CD14-positive monocyte (primary cell): ENCODE measurements at regions not wholly inside any gene's neighbourhood (a gene's known extent, or its start where the extent isn't known, plus 50 kb on each side); places are given as distances from the start of the nearest gene placed in this dataset.

Experiments used
- DNase-seq, 3 donors: peaks; one replicate each; pipeline ENCODE4 v3.0.0-alpha.2; 2011 to 2022
- H2AFZ ChIP-seq: 2 replicates; pipeline ENCODE4 v1.6.0; 2012; ENCODE audit warnings: mild to moderate bottlenecking, low read depth, low read length, inconsistent platforms; ENCODE audit not compliant: insufficient read depth, poor library complexity, severe bottlenecking
- H3K27ac ChIP-seq, 2 donors: 1 replicate in 1 of 2; 2 replicates in 1 of 2; pipeline ENCODE4 v1.5.1; 2012 to 2013; ENCODE audit warnings: low read length in 2 of 2, control low read depth in 1 of 2, inconsistent platforms in 1 of 2, low read depth in 1 of 2, mild to moderate bottlenecking in 1 of 2
- H3K27me3 ChIP-seq, 2 donors: one replicate each; pipeline versions ENCODE4 v1.6.0 to v1.6.1; 2011 to 2013; ENCODE audit warnings: low read length in 2 of 2; ENCODE audit not compliant: control insufficient read depth in 2 of 2, insufficient read depth in 2 of 2
- H3K36me3 ChIP-seq, 2 donors: replicated peaks in 1 of 2; 1 replicate in 1 of 2; 2 replicates in 1 of 2; pipeline versions ENCODE4 v1.5.1 to v1.6.1; 2012 to 2013; ENCODE audit warnings: low read length in 2 of 2, control low read depth in 1 of 2, inconsistent platforms in 1 of 2, mild to moderate bottlenecking in 1 of 2; ENCODE audit not compliant: insufficient read depth in 2 of 2, control insufficient read depth in 1 of 2
- H3K4me1 ChIP-seq, 2 donors: 1 replicate in 1 of 2; 2 replicates in 1 of 2; pipeline versions ENCODE4 v1.5.1 to v1.6.1; 2012 to 2013; ENCODE audit warnings: low read length in 2 of 2, control low read depth in 1 of 2, inconsistent platforms in 1 of 2, mild to moderate bottlenecking in 1 of 2, moderate library complexity in 1 of 2; ENCODE audit not compliant: insufficient read depth in 2 of 2, control insufficient read depth in 1 of 2
- H3K4me2 ChIP-seq: replicated peaks from 2 replicates; pipeline ENCODE3; 2012; ENCODE audit warnings: low read length, moderate library complexity, mild to moderate bottlenecking; ENCODE audit not compliant: poor library complexity, severe bottlenecking; ENCODE audit errors: extremely low read depth
- H3K4me3 ChIP-seq, 3 experiments: fragments of 200-600 bp in 1 of 3; sonication (generic) in 1 of 3; replicated peaks in 1 of 3; 1 replicate in 2 of 3; 2 replicates in 1 of 3; pipeline ENCODE4 v1.5.1; 2011 to 2013; ENCODE audit warnings: low read length in 3 of 3, mild to moderate bottlenecking in 3 of 3, control low read depth in 2 of 3, low read depth in 2 of 3, inconsistent platforms in 1 of 3, moderate library complexity in 1 of 3
- H3K79me2 ChIP-seq: 2 replicates; pipeline ENCODE4 v1.6.0; 2012; ENCODE audit warnings: mild to moderate bottlenecking, control low read depth, inconsistent platforms, low read length, moderate library complexity; ENCODE audit not compliant: insufficient read depth
- H3K9ac ChIP-seq: 2 replicates; pipeline ENCODE4 v1.6.0; 2017; ENCODE audit warnings: low read length, mild to moderate bottlenecking; ENCODE audit not compliant: insufficient read depth, poor library complexity, severe bottlenecking
- H3K9me3 ChIP-seq, 2 donors: replicated peaks in 1 of 2; 1 replicate in 1 of 2; 2 replicates in 1 of 2; pipeline versions ENCODE4 v1.5.1 to v1.6.1; 2012 to 2013; ENCODE audit warnings: low read length in 2 of 2, control low read depth in 1 of 2; ENCODE audit not compliant: control insufficient read depth in 1 of 2, insufficient read depth in 1 of 2
- H4K20me1 ChIP-seq: 2 replicates; pipeline ENCODE4 v1.6.0; 2012; ENCODE audit warnings: mild to moderate bottlenecking, low read length, control low read depth, moderate library complexity; ENCODE audit not compliant: insufficient read depth
- H3K27ac Mint-ChIP-seq, 7 donors: one replicate each; pipeline ENCODE4 v1.8.0; 2020; ENCODE audit warnings: mild to moderate bottlenecking in 7 of 7, mixed read lengths in 7 of 7, moderate library complexity in 6 of 7, inconsistent platforms in 2 of 7
- H3K27me3 Mint-ChIP-seq, 3 donors: one replicate each; pipeline ENCODE4 v1.8.0; 2021 to 2022; ENCODE audit warnings: low read depth in 3 of 3, mild to moderate bottlenecking in 3 of 3, mixed read lengths in 3 of 3, moderate library complexity in 3 of 3, inconsistent platforms in 1 of 3
- H3K36me3 Mint-ChIP-seq, 2 donors: one replicate each; pipeline ENCODE4 v1.8.0; 2020; ENCODE audit warnings: mixed read lengths in 2 of 2, inconsistent platforms in 1 of 2, mild to moderate bottlenecking in 1 of 2
- H3K4me1 Mint-ChIP-seq: one replicate; pipeline ENCODE4 v1.8.0; 2020; ENCODE audit warnings: mild to moderate bottlenecking, mixed read lengths
- H3K4me3 Mint-ChIP-seq, 2 donors: one replicate each; pipeline ENCODE4 v1.8.0; 2020; ENCODE audit warnings: mild to moderate bottlenecking in 2 of 2, mixed read lengths in 2 of 2, moderate library complexity in 1 of 2
- H3K9me3 Mint-ChIP-seq, 7 donors: one replicate each; pipeline ENCODE4 v1.8.0; 2020 to 2022; ENCODE audit warnings: mixed read lengths in 7 of 7, mild to moderate bottlenecking in 6 of 7, moderate library complexity in 6 of 7, inconsistent platforms in 2 of 7
- CTCF ChIP-seq: fragments of 200-600 bp; IDR thresholded peaks from one replicate; pipeline ENCODE4 v1.8.0; 2022; ENCODE audit warnings: antibody characterized with exemption, mild to moderate bottlenecking
- WGBS: methylation state at CpG from one replicate; pipeline ENCODE4 v1.1.5; 2013; ENCODE audit warnings: missing lambda C conversion rate; ENCODE audit not compliant: insufficient coverage; 5-methylcytosine and 5-hydroxymethylcytosine counted together
- intact Hi-C, 2 donors: fragments of 100-400 bp; cut with micrococcal nuclease; formaldehyde crosslinking; loops; one replicate each; pipeline versions ENCODE4 v1.15.0 to v1.15.1; 2023

GRCh38 chr16:65663774-65664173 is 541.9 kb upstream of the CDH11 start:
- Histone ChIP-seq H3K9ac (no peak overlapping the region), H3K4me3 (no peak overlapping the region), H3K9me3 (no peaks in the 10 kb centered on the region), H3K27ac (no peak overlapping the region), H3K4me1 (no peaks in the 10 kb centered on the region), H2AFZ (no peak overlapping the region), H4K20me1 (no peaks in the 10 kb centered on the region), H3K27me3 (no peaks in the 10 kb centered on the region), H3K36me3 (no peaks in the 10 kb centered on the region), H3K79me2 (no peaks in the 10 kb centered on the region), H3K4me2 (no peak overlapping the region)
- Mint-ChIP-seq H3K36me3 (no peaks in the 10 kb centered on the region), H3K4me3 (no peak overlapping the region), H3K9me3 (peaks cover 0 to 2% (median 0%) of the 10 kb centered on the region in 7 donors), H3K27me3 (peaks cover 3 to 8% (median 4%) of the 10 kb centered on the region in 3 donors), H3K27ac (no peak overlapping the region), H3K4me1 (no peaks in the 10 kb centered on the region)
- intact Hi-C loops, result no loop called here
- no peak for TF ChIP-seq CTCF
- DNase-seq, result no peak
- 91% methylated on average over 2 of the region's 3 CpGs for WGBS

GRCh38 chr16:65662256-65662655 is 540.4 kb upstream of the CDH11 start:
- Histone ChIP-seq H3K4me1 (no peaks in the 10 kb centered on the region), H3K9me3 (no peaks in the 10 kb centered on the region), H3K27me3 (peaks cover 0 to under 1% of the 10 kb centered on the region in 2 donors), H3K4me3 (no peak overlapping the region), H2AFZ (no peak overlapping the region), H3K27ac (no peak overlapping the region), H3K9ac (no peak overlapping the region), H4K20me1 (no peaks in the 10 kb centered on the region), H3K36me3 (no peaks in the 10 kb centered on the region), H3K4me2 (no peak overlapping the region), H3K79me2 (no peaks in the 10 kb centered on the region)
- Mint-ChIP-seq H3K36me3 (no peaks in the 10 kb centered on the region), H3K4me1 (no peaks in the 10 kb centered on the region), H3K27me3 (peaks cover 6 to 13% (median 7%) of the 10 kb centered on the region in 3 donors), H3K27ac (no peak overlapping the region), H3K9me3 (peaks cover 0 to 2% (median 0%) of the 10 kb centered on the region in 7 donors), H3K4me3 (no peak overlapping the region)
- no peak for TF ChIP-seq CTCF
- DNase-seq, result no peak
- WGBS, result no CpG with 5 or more reads among the region's 4 CpGs
- intact Hi-C loops, result no loop called here
